Fibroblast of the aortic adventitia (primary cell): ENCODE measurements at regions not wholly inside any gene's neighbourhood (a gene's known extent, or its start where the extent isn't known, plus 50 kb on each side); places are given as distances from the start of the nearest gene placed in this dataset.

Experiments
- DNase-seq: peaks from one replicate; pipeline ENCODE4 v3.0.0-alpha.2; 2010; ENCODE audit warnings: low read depth
- H3K4me3 ChIP-seq: 2 replicates; pipeline ENCODE4 v1.5.1; 2011; ENCODE audit warnings: low read depth, mild to moderate bottlenecking, control low read depth, low read length, moderate library complexity
- CTCF ChIP-seq: IDR thresholded peaks from 2 replicates; pipeline ENCODE4 v1.5.1; 2011; ENCODE audit warnings: mild to moderate bottlenecking, low read length, control low read depth, inconsistent platforms; ENCODE audit not compliant: insufficient read depth

GRCh38 chr7:25503306-25503705, 275.0 kb upstream of the NPVF start:
- no peak for DNase-seq
- H3K4me3 ChIP-seq, result no peak overlapping the region
- no peak for TF ChIP-seq CTCF

GRCh38 chr7:25512061-25512687, 283.9 kb upstream of the NPVF start:
- no peak for DNase-seq
- no peak for TF ChIP-seq CTCF
- no peak overlapping the region for H3K4me3 ChIP-seq

GRCh38 chr7:25515633-25516275, 287.5 kb upstream of the NPVF start:
- TF ChIP-seq CTCF, result no peak
- no peak for DNase-seq
- no peak overlapping the region for H3K4me3 ChIP-seq

- TF ChIP-seq CTCF, result no peak
- no peak overlapping the region for H3K4me3 ChIP-seq
- no peak for DNase-seq
Observed at GRCh38 chr7:25517906-25518305, 289.6 kb upstream of the NPVF start.

GRCh38 chr7:25520017-25520416, 291.7 kb upstream of the NPVF start:
- no peak for DNase-seq
- no peak for TF ChIP-seq CTCF
- H3K4me3 ChIP-seq, result no peak overlapping the region

- TF ChIP-seq CTCF, result no peak
Observed at GRCh38 chr7:25520516-25520915, 292.2 kb upstream of the NPVF start.

GRCh38 chr7:25521236-25521635, 292.9 kb upstream of the NPVF start:
- TF ChIP-seq CTCF, result no peak
- no peak for DNase-seq
- H3K4me3 ChIP-seq, result no peak overlapping the region

More at GRCh38 chr7:25520516-25520915, 292.2 kb upstream of the NPVF start:
- H3K4me3 ChIP-seq, result no peak overlapping the region
- no peak for DNase-seq
